ENCODE measurements at regions not wholly inside any gene's neighbourhood (a gene's known extent, or its start where the extent isn't known, plus 50 kb on each side); places are given as distances from the start of the nearest gene placed in this dataset.

GRCh38 chr10:35745617-35746403 is 103.7 kb upstream of the FZD8 start:
- ChIA-PET CTCF (no interaction called here), POLR2A (no interaction called here)

DNA sequence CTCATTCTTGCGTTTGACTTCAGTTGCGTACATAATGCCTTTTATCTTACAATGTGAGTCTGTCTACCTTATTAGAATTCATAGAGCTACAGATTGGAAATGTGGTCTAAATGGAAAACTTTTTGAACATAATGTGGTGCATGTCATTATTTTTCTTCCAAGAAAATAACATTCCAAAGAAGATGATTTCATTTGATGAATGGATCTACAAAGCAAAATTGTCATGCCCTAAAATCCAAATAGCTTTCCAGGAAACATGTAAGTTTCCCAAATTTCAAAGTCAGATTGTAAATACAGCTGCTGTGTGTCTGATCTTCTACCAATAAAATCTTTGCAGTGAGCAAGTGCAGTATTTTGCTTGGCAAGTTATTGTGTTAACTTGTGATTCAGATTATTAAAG is 101.8 kb upstream of the FZD8 start:
- CTCF ChIA-PET = no interaction called here
- H3K4me3 ChIP-seq (ENCODE audit: low read depth, low read length) = no peak overlapping the region
- H3K27me3 ChIP-seq (ENCODE audit: control insufficient read depth, insufficient read depth, low read length) = no peaks in the 10 kb centered on the region
- POLR2A ChIA-PET = no interaction called here
- DNase-seq (ENCODE audit: low read depth, low spot score) = no peak
- no peak overlapping the region for H3K27ac ChIP-seq (ENCODE audit: low read depth, low read length)
- no peaks in the 10 kb centered on the region for H3K9me3 ChIP-seq (ENCODE audit: control insufficient read depth, insufficient read depth, low read length)
- no peak for TF ChIP-seq CTCF (IDR thresholded peaks at IDR 0.05; ENCODE audit: low read depth, low read length)

More at GRCh38 chr10:35745617-35746403, 103.7 kb upstream of the FZD8 start:
- Histone ChIP-seq H3K27me3 (ENCODE audit: control insufficient read depth, insufficient read depth, low read length) (no peaks in the 10 kb centered on the region), H3K27ac (ENCODE audit: low read depth, low read length) (no peak overlapping the region), H3K4me3 (ENCODE audit: low read depth, low read length) (no peak overlapping the region), H3K9me3 (ENCODE audit: control insufficient read depth, insufficient read depth, low read length) (no peaks in the 10 kb centered on the region)
- DNase-seq (ENCODE audit: low read depth, low spot score) = no peak
- TF ChIP-seq CTCF (IDR thresholded peaks at IDR 0.05; ENCODE audit: low read depth, low read length) = no peak

DNA sequence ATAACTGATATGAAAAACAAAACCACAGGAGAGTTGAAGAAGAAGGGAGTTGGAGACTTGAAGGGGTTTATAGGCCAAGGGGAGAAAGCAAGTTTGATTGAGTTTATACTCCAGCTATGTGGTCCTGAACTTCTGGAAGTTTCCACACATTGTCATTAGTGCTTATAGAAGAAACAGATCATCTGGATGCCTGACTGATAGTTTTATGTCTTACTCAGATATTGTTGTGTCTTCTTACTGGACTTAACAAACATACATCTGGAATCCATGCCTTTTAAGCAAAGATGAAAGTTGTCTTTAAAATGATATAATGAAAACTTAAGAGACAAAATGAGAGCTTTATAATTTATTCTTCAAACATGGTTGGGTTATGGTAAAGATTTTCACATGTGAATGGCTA is 101.3 kb upstream of the FZD8 start:
- no peak for DNase-seq (ENCODE audit: low read depth, low spot score)
- H3K9me3 ChIP-seq (ENCODE audit: control insufficient read depth, insufficient read depth, low read length) = no peaks in the 10 kb centered on the region
- TF ChIP-seq CTCF (IDR thresholded peaks at IDR 0.05; ENCODE audit: low read depth, low read length) = no peak
- no peaks in the 10 kb centered on the region for H3K27me3 ChIP-seq (ENCODE audit: control insufficient read depth, insufficient read depth, low read length)
- H3K27ac ChIP-seq (ENCODE audit: low read depth, low read length) = no peak overlapping the region
- ChIA-PET POLR2A (no interaction called here), CTCF (no interaction called here)
- H3K4me3 ChIP-seq (ENCODE audit: low read depth, low read length) = no peak overlapping the region

DNA sequence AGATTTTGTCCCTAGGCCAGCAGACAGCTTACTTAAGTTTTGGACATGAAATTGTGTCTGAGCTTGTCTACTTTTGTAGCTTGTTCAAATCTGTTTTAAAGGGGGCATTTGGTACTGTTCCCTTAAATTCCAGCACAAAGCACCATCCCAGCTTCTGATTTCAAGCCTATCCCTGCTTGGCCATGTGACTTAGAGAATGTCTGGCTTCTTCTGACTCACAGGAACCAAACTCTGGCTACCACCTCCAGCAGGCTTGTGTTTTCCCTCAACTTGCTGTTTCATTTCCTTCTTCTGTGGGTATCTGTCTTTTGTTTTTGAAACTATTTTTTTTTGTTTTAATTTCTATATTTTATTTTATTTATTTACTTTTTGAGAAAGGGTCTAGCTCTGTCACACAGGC is 97.9 kb upstream of the FZD8 start:
- ChIA-PET POLR2A (interaction anchor here (0.7 kb wide), 1 partner anchor 1508 kb away, joined by 4 read pairs; no protein-coding TSS in a partner anchor), CTCF (interaction anchor here (0.5 kb wide), 1 partner anchor 416 kb away, joined by 4 read pairs; no protein-coding TSS in a partner anchor)
- H3K27me3 ChIP-seq (ENCODE audit: control insufficient read depth, insufficient read depth, low read length) = no peaks in the 10 kb centered on the region
- no peak for DNase-seq (ENCODE audit: low read depth, low spot score)
- no peak overlapping the region for H3K4me3 ChIP-seq (ENCODE audit: low read depth, low read length)
- H3K27ac ChIP-seq (ENCODE audit: low read depth, low read length) = no peak overlapping the region
- H3K9me3 ChIP-seq (ENCODE audit: control insufficient read depth, insufficient read depth, low read length) = no peaks in the 10 kb centered on the region
- TF ChIP-seq CTCF (IDR thresholded peaks at IDR 0.05; ENCODE audit: low read depth, low read length) = no peak

- no peaks in the 10 kb centered on the region for H3K9me3 ChIP-seq (ENCODE audit: control insufficient read depth, insufficient read depth, low read length)
- H3K4me3 ChIP-seq (ENCODE audit: low read depth, low read length) = no peak overlapping the region
- no peak for TF ChIP-seq CTCF (IDR thresholded peaks at IDR 0.05; ENCODE audit: low read depth, low read length)
- no peak for DNase-seq (ENCODE audit: low read depth, low spot score)
- no peaks in the 10 kb centered on the region for H3K27me3 ChIP-seq (ENCODE audit: control insufficient read depth, insufficient read depth, low read length)
- no peak overlapping the region for H3K27ac ChIP-seq (ENCODE audit: low read depth, low read length)
- ChIA-PET POLR2A (interaction anchor here (0.5 kb wide), 1 partner anchor 161 kb away, joined by 9 read pairs; no protein-coding TSS in a partner anchor), CTCF (no interaction called here)
These were observed 93.3 kb upstream of the FZD8 start for GRCh38 chr10:35735412-35735811.
